ENCODE measurements at regions not wholly inside any gene's neighbourhood (a gene's known extent, or its start where the extent isn't known, plus 50 kb on each side); places are given as distances from the start of the nearest gene placed in this dataset.

GRCh38 chr6:54640911-54641310, 205.7 kb upstream of the FAM83B start:
- no peak for DNase-seq (ENCODE audit: low read depth in 2 of 2)

- DNase-seq (ENCODE audit: low read depth in 2 of 2), result no peak
Observed at GRCh38 chr6:54646069-54646950, 200.3 kb upstream of the FAM83B start.

- no peak for DNase-seq (ENCODE audit: low read depth in 2 of 2)
Observed at GRCh38 chr6:54646951-54647664, 199.5 kb upstream of the FAM83B start.

GRCh38 chr6:54654381-54654780, 192.2 kb upstream of the FAM83B start:
- no peak for DNase-seq (ENCODE audit: low read depth in 2 of 2)

- no peak for DNase-seq (ENCODE audit: low read depth in 2 of 2)
Observed at GRCh38 chr6:54655162-54655561, 191.4 kb upstream of the FAM83B start.

GRCh38 chr6:54665278-54665677, 181.3 kb upstream of the FAM83B start:
- DNase-seq (ENCODE audit: low read depth in 2 of 2), result no peak

- DNase-seq (ENCODE audit: low read depth in 2 of 2), result no peak
Observed at GRCh38 chr6:54680531-54680930, 166.0 kb upstream of the FAM83B start.

GRCh38 chr6:54681267-54681666, 165.3 kb upstream of the FAM83B start:
- DNase-seq (ENCODE audit: low read depth in 2 of 2), result no peak

- no peak for DNase-seq (ENCODE audit: low read depth in 2 of 2)
Observed at GRCh38 chr6:54681987-54682386, 164.6 kb upstream of the FAM83B start.

- DNase-seq (ENCODE audit: low read depth in 2 of 2), result no peak
Observed at GRCh38 chr6:54689620-54690019, 157.0 kb upstream of the FAM83B start.

- DNase-seq (ENCODE audit: low read depth in 2 of 2), result no peak
Observed at GRCh38 chr6:54690596-54690995, 156.0 kb upstream of the FAM83B start.

GRCh38 chr6:54694928-54695532, 151.5 kb upstream of the FAM83B start:
- DNase-seq (ENCODE audit: low read depth in 2 of 2), result no peak

- DNase-seq (ENCODE audit: low read depth in 2 of 2), result no peak
Observed at GRCh38 chr6:54695815-54696214, 150.8 kb upstream of the FAM83B start.

GRCh38 chr6:54697424-54697823, 149.1 kb upstream of the FAM83B start:
- DNase-seq (ENCODE audit: low read depth in 2 of 2), result no peak

- DNase-seq (ENCODE audit: low read depth in 2 of 2), result no peak
Observed at GRCh38 chr6:54698974-54699373, 147.6 kb upstream of the FAM83B start.

- no peak for DNase-seq (ENCODE audit: low read depth in 2 of 2)
Observed at GRCh38 chr6:54700158-54700557, 146.4 kb upstream of the FAM83B start.

GRCh38 chr6:54702772-54703171, 143.8 kb upstream of the FAM83B start:
- no peak for DNase-seq (ENCODE audit: low read depth in 2 of 2)

- no peak for DNase-seq (ENCODE audit: low read depth in 2 of 2)
Observed at GRCh38 chr6:54706391-54706790, 140.2 kb upstream of the FAM83B start.

GRCh38 chr6:54706844-54707605, 139.5 kb upstream of the FAM83B start:
- DNase-seq (ENCODE audit: low read depth in 2 of 2), result no peak

GRCh38 chr6:54710456-54710855, 136.1 kb upstream of the FAM83B start:
- DNase-seq (ENCODE audit: low read depth in 2 of 2), result no peak

- DNase-seq (ENCODE audit: low read depth in 2 of 2), result no peak
Observed at GRCh38 chr6:54716010-54716409, 130.6 kb upstream of the FAM83B start.

GRCh38 chr6:54716877-54717276, 129.7 kb upstream of the FAM83B start:
- no peak for DNase-seq (ENCODE audit: low read depth in 2 of 2)
